LNCAP (cell line): ENCODE measurements at regions not wholly inside any gene's neighbourhood (a gene's known extent, or its start where the extent isn't known, plus 50 kb on each side); places are given as distances from the start of the nearest gene placed in this dataset.

Experiments used
- TF ChIP-seq, protein P1 (sequence below): fragments of 450-650 bp; IDR thresholded peaks from 2 replicates; pipeline ENCODE4 v1.5.1; 2017; ENCODE audit warnings: mild to moderate bottlenecking

- TF ChIP-seq, protein P1, sequence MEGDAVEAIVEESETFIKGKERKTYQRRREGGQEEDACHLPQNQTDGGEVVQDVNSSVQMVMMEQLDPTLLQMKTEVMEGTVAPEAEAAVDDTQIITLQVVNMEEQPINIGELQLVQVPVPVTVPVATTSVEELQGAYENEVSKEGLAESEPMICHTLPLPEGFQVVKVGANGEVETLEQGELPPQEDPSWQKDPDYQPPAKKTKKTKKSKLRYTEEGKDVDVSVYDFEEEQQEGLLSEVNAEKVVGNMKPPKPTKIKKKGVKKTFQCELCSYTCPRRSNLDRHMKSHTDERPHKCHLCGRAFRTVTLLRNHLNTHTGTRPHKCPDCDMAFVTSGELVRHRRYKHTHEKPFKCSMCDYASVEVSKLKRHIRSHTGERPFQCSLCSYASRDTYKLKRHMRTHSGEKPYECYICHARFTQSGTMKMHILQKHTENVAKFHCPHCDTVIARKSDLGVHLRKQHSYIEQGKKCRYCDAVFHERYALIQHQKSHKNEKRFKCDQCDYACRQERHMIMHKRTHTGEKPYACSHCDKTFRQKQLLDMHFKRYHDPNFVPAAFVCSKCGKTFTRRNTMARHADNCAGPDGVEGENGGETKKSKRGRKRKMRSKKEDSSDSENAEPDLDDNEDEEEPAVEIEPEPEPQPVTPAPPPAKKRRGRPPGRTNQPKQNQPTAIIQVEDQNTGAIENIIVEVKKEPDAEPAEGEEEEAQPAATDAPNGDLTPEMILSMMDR = no peak
Observed at GRCh38 chr17:77748436-77748835, 210.1 kb upstream of the TNRC6C start.

GRCh38 chr17:77749321-77749751 is 209.2 kb upstream of the TNRC6C start:
- TF ChIP-seq, protein P1 = no peak

- TF ChIP-seq, protein P1 = no peak
Observed at GRCh38 chr17:77749989-77750388, 208.5 kb upstream of the TNRC6C start.

DNA sequence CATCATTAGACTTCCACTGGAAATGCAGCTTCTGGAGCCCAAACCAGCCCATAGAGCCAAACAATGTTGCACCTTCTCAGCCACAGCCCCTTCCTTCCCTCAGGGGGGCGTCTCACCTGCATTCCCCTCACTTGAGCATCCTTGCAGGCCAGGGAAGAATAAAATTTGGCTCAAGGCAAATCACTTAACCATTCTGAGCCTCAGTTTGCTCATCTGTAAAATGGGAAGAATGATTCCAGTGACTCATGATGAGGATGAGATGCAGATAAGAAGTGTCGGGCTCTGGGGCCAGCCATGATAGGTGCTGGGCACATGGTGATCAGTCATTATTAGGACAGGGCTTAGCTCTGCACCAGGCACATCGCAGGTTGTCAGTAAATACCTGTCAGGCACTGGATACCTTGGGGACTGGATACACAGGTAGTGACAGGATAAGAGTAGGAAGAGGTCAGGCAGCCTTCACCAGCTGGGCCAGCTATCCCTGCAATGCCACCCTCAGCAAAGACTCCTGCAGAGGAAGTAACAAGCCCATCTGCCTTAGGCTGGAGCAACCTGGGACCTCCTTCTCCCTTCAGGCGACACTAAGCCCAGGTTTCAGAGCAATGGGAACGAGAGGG is 208.0 kb upstream of the TNRC6C start:
- TF ChIP-seq, protein P1 = no peak

GRCh38 chr17:77753246-77753645 is 205.3 kb upstream of the TNRC6C start:
- TF ChIP-seq, protein P1 = no peak

DNA sequence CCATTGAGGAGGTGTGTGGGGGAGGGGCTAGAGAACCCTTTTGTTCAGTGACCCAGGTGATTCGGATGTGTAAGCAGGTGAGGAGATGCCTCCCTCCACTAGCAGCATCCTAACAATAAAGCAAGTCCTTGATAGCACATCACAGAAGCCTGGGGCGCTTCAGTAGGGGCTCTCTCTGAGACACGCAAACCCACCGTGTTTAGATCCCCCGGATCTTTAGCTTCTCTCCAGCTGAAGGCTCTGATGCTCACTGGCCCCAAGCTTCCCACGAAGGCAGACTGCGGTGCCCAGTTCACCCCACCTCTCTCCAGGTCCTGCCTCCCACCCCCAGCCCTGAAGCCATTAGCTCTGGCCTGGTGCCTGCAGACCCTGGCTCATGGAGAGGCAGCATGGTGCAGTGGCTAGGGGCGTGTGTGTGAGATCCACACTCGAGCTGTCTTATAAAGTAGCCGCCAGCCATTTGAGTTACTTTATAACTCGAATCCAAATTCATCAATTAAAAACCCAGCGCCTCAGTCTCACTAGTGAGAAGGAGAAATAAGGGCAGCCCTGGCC is 204.7 kb upstream of the TNRC6C start:
- TF ChIP-seq, protein P1 = no peak

DNA sequence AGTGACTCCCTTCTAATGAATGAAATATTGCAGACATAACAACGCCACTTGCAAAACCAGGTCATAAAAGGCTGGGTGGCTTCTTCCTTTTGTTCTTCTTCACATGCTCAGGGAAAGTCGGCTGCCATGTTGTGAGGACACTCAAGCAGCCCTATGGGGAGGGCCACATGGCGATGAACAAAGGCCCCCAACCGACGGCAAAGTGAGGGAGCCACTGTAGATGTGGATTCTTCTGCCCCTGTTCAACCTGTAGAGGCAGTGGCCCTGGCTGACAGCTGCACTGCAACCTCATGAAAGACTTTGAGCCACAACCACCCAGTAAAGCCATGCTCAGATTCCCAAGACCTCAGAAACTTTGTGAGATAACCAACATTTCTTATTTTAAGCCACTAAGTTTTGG is 203.5 kb upstream of the TNRC6C start:
- TF ChIP-seq, protein P1 = no peak
